ENCODE measurements at regions not wholly inside any gene's neighbourhood (a gene's known extent, or its start where the extent isn't known, plus 50 kb on each side); places are given as distances from the start of the nearest gene placed in this dataset.

DNA sequence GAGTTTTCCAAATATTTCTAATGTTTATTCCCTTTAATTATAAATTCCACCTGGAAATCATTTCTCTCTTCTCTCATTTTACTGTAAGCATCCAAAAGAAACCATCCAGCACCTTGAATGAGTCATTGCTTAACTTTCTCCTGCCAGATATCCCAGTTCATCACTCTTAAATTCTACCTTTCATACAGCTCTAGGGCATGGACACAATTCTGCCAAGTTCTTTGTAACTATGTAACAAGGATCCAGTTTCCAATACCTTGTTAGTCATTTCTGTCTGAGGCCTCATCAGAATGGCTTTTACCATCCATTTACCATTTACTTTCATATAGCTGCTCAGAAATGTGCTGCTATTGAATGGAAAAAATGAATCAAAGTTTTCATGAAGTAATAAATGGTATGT lies 455.4 kb upstream of the TENM4 start:
- no peak for DNase-seq (ENCODE audit: low read depth)

DNA sequence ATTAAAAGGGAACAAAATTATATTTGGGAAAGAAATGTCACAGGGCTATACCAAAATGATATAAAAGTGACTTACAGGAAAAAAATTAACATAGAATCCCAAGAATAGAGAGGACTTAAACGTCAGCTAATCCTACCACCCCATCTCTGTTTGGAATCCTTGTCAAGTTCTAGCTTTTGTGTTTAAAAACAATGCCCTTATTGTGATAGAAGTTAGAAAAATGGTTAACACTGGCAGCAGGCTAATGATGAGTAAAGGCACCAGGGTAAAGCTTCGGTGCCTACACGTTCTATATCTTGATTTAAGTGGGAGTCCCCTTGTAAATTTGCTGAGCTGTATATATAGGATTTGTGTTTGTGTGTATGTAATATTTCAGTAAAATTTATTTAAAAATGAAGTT lies 453.3 kb upstream of the TENM4 start:
- DNase-seq (ENCODE audit: low read depth), result no peak

DNA sequence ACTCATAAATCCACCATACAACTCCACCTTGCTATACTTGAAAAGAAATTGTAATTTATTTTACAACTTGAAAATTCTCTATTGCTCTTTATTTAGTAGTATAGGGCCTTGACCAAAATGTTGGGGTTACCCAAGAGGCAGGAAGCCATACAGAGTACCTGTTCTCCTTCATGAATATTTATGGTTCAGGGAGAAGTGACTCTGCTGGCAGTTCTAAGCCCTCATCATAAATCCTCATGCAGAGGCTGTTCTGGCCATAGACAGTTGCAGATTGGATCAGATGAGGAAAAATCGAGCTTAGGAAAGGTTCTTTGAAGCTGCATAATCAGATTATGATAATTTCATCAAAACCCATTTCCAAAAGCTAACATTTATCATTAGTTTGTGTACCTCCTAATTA lies 449.4 kb upstream of the TENM4 start:
- DNase-seq (ENCODE audit: low read depth), result no peak

DNA sequence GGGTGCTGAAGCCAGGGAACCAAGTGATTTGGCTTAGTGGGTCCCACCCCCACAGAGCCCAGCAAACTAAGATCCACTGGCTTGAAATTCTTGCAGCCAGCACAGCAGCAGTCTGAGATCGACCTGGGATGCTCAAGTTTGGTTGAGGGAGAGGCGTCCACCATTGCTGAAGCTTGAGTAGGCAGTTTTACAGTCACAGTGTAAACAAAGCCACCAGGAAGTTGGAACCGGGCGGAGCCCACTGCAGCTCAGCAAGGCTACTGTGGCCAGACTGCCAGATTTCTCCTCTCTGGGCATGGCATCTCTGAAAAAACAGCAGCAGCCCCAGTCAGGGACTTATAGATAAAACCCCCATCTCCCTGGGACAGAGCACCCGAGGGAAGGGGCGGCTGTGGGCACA lies 424.1 kb upstream of the TENM4 start:
- DNase-seq (ENCODE audit: low read depth), result no peak

DNA sequence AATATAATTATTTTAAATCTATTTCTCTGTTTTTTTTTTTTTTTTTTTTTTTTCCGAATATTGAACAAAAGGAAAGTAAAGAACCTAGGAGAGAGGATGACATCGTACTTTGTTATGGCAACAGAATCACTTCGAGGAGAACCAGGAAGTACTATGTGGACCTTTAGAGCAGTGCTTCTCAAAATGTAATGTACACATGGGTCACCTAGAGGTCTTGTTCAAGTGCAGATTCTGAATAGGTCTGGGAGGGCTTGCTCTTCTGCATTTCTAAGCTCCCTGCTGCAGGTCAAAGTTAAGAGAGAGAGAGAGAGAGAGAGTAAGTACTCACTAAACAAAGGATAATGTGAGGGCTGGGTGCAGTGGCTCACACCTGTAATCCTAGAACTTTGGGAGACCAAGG lies 419.5 kb upstream of the TENM4 start:
- DNase-seq (ENCODE audit: low read depth), result no peak

DNA sequence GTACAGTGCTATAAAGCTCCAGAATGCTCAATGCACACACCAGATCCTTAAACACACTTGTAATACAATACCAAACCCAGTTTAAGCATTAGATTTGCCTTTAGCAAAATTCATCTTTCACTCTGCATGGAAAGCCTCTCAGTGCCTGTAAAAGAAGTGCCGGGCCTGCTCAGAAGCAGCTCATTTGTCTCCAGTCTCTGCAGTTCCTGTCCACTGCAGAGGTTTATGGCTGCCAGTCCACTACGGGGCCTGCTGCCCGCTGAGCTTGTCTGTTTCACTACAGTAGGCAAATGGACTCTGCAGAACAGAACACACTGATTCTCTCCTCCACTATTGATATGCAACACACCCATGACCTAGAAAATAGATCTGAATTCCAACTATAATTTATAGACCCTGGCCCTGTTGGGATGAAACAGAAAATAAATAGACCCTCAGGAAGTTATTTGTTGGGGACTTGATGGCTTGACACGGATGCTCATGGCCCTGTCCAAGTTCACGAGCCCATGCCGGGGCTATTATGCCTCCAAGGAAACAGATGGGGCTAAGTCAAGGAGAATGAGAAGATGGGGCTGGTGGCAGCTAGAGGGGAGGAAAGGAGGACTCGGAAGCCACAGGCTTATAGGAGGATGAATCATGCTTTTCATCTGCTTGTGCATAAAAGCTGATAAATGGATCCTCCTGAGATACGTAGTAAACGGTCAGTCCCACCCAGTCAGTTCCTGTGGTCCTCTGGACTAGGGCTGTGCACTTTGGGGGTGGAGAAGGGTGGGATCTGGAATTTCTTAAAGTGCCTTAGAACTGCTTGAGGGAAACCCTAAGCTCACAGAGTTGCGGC lies 416.8 kb upstream of the TENM4 start:
- no peak for DNase-seq (ENCODE audit: low read depth)

DNA sequence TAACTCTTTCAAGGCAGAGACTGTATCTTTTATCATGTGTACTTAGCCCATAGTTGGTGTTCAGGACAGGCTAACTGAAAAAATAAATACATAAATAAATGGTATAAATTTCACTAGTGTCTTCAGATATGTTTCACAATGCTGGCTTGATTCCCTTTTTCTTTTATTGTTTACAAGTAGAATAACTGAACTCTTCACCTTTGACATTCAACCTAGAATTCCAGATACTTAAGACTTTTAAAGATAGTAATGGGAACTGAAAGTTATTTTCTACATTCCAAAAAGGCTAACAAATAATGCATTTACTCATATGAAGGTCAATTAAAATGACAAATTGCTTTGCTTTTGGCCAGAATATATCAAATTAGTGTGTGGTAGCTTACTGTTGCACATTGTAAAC lies 411.3 kb upstream of the TENM4 start:
- no peak for DNase-seq (ENCODE audit: low read depth)

DNA sequence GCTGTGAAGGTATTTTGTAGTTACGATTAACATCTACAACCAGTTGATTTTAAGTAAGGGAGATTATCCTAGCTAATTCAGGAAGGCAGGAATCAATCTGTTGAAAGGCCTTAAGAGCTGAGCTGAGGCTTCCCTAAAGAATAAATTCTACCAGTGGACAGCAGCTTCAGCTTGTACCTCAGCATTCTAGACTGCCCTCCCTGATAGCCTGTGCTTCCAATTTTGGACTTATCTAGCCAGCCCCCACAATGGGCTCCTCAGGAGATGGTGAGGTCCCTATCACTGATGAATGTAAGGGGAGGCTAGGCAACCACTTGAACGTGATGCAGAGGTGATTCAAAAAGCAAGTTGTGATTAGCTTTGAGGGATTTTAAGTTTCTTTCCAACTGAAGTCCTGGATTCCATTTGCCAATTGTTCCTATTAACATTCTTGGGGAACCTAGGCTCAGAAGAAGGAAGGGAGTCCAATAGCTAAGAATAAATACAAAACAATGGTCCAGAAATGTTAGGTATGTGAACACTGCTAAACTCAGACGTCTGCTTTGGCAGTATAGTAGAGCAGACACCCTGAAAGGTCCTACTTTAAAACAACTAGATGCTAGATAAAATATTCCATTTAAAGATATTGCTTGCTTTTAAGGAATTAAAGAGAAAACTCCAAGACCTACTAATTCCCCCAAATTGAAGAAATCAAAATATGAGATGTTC lies 404.3 kb upstream of the TENM4 start:
- DNase-seq (ENCODE audit: low read depth), result no peak

DNA sequence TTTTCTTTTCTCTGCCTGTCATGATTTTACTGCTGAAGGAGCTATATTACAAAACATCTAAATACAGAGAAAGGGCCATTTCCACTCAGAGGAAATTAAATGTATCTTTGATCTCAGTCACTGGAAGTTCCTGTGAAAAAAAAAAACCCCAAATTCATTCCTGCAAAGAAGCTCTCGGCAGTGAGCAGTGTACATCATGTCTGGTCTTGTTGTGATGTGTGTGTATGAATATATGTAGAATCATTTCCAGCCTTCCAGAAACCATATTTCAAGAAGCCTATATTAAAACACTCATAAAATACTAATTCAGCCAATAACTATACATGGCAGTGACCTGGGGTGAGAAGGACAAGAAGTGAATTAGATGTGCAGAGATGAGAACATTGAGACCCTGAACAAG lies 393.2 kb upstream of the TENM4 start:
- DNase-seq (ENCODE audit: low read depth), result no peak

DNA sequence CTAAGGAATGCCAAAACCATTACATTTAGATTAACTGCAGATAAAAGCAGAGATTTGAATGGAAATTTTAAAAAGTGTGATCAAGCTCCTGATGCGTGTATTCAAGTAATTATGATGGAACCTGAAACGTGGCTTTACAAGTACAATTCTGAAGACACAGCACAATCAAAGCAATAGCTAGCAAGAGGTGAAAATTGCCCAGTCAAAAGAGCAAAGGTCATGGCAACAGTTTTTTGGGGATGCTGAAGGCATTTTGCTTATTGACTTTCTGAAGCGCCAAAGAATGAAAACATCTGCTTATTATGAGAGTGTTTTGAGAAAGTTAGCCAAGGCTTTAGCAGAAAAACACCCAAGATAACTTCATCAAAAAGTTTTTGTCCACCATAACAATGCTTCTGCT lies 389.6 kb upstream of the TENM4 start:
- no peak for DNase-seq (ENCODE audit: low read depth)

DNA sequence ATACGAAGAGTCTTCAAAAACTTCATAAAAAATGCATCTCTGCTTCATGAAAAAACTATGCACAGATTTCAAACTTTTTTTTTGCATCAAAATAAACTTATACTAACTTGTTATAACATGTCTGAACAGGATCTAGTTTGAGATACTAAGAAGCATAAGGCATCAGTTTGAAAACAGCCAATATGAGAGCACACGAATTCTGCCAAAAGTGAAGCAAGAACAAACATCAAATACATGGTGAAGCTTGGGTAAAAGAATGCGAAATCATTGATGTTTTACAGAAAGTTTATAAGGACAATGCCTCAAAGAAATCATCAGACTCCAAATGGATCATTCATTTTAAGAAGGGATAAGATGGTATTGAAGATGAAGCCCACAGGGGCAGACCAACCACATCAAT lies 389.1 kb upstream of the TENM4 start:
- no peak for DNase-seq (ENCODE audit: low read depth)

DNA sequence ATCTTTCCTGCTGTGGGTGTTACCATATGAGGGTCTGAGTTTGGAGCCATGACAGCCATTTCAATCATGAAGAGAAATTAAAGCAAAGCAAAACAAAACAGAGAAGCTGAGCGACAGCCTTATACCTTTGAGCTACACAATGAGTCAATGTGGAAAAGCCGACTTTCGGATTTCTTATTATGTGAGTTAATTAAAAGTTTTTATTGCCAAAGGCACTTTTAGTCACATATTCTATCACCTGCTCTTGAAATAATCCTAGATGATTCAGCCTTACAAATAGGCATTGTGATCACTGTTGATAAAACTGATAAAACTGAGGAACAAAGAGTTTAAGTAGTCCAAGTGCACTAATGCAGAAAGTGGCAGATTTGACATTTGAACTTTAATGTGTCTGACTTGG lies 381.9 kb upstream of the TENM4 start:
- DNase-seq (ENCODE audit: low read depth), result no peak

DNA sequence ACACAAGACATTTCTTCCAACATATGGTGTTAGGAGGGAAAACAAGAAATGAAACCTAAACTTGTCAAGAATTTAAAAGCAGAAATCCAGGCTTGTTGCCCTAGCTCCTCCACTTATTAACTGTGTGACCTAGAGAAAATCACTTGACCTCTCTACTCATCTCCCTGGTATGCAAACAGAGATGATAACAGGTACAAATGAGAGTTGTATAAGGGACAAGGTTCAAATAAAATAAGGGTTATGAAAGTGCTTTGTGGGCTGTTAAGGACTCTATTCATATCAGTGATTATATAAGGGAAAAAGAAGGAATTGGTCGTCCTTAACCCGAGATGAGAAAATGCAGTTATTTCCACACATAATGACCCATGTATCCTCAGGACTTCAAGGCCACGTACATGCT lies 372.7 kb upstream of the TENM4 start:
- DNase-seq (ENCODE audit: low read depth), result no peak

DNA sequence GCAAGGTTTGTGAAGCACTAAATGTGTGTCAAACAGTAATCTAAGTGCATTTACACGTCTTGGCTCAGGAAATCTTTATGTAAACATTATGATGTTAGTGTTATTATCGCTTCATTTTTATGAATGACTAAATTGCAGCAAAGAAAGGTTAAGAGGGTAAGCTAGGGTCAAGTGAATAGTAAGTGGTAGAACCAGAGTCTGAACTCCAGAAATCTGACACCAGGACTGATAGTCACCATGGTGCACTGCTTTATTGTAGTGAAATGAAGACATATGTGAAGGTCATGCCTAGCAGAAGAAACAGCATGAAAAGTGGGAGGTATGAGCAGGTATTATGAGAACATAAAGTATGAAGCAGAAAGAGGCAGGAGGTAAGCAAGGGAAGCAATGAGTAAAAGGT lies 368.7 kb upstream of the TENM4 start:
- DNase-seq (ENCODE audit: low read depth), result no peak

DNA sequence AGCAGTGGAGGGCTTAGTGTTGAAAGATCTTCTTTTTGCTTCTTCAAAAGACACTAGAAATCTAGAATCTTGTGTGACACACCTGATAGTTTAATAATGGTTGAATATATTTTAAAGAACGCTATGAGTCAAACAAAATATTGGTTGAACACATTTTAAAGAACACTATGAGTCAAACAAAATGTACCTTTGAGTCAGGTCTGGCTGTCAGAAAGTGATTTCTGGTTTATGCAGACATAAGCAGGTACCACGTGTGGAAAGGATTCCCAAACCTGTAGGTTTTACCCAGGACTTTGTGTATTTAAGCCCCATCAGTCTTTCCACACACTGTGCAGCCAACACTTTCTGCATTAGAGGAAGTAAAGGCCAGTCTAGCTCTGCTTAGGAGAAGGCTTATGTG lies 366.7 kb upstream of the TENM4 start:
- no peak for DNase-seq (ENCODE audit: low read depth)

DNA sequence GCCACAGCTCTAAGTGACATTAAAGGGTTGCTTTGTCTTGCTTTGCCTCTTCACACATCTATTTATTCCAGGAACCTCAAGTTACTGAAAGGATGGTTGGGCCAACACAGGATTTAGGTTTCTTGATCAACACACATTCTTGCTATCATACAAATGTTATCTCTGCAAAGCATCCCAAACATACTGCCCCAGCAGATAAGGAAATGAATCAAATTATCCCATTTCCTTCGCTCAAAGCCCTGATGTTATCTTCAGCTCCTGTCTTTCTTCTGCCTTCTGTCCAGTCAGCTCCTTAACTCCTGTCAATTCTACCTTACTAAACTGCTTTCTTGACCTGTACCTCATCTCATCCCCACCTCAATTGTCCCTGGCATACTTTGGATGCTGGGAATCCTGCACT lies 355.9 kb upstream of the TENM4 start:
- no peak for DNase-seq (ENCODE audit: low read depth)

DNA sequence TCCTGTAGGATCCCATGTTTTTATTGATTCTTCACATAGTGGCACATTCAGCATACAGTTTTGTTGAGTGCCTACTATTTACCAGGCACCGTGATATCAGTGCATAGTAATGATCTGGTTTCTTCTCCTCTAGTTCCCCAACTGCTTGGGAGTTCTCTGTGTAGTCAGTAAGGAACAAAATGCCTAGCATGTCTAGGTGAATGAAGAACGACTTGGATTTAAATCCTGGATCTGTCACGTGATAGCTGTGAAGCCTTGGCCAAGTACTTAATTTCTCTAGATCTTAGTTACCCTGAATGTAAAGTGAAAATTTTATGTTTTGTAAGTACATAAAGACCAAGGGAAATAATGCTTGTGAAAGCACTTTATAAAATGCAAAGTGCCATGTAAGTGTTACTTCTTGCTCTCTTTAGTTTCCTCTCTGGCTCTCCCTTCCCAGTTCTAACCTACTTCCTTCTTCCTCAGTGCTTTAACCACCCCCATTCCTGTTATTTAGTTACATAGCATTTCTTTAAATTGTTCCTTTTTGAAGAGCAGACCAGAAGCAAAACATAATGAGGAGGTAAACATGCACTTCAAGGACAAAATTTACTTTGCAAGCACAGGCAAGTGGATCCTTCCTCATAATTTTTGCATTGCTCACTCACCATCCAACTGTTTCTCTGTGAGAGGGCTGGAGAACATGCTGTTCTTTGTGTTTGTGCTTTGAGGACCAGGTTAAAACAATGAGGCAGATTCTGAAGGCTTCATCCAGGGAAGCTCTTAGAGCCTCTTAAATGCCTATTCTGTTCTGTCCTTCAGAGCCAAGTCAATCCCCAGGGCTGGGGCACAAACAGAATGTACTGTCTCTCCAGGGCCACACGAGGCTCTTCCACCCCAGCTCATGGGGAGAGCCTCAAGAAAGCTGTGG lies 353.9 kb upstream of the TENM4 start:
- DNase-seq (ENCODE audit: low read depth), result no peak

DNA sequence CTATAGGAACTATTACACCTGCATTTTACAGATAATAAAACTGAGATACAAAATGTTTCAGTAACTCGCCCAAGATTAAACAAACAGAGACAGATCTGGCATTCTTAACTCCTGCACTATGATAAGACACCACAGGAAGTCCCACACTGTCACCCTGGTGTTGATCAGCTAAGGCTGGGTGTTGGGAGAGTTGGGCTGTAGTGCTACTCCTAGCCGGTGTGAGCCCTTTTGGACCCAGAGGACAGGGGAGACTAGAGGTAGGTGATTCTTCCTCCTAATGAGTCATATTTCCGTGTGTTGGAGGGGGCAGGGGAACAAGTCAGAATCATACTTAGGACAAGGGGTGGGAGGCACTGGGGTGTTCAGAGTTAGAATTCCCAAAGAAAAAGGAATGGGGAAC lies 353.2 kb upstream of the TENM4 start:
- DNase-seq (ENCODE audit: low read depth), result no peak

DNA sequence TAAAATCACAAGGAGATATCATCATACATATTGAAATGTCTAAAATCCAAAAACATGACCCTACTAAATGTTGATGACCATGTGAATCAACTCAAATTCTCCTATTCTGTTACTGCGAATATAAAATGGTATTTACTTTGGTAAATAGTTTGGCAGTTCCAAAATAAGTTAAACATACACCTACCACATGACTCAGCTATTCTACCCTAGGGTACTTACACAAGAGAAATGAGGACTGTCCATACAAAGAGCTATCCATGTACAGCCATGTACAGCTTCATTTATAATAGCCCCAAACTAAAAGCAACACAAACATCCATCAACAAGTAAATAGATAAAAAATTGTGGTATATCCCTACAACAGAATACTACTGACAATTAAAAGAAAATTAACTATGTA lies 346.1 kb upstream of the TENM4 start:
- DNase-seq (ENCODE audit: low read depth), result no peak

DNA sequence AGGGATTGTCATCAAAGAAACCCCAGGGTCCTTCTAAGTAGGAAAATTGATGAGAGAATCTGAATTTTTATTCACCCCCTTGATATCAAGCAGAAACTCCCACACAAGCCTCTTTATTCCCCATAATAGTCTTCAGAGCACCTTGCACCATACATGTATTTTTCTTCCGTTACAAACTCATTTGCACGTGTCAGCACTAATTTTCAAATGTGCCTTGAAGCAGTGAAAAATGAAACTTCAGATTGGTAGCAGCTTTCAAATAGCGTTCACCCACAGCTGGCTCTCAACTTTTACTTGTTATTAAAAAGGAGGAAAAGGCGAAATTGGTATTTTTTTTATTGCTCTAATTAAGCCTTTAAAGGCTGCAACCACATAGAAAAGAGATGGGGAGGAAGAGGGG lies 343.0 kb upstream of the TENM4 start:
- no peak for DNase-seq (ENCODE audit: low read depth)

DNA sequence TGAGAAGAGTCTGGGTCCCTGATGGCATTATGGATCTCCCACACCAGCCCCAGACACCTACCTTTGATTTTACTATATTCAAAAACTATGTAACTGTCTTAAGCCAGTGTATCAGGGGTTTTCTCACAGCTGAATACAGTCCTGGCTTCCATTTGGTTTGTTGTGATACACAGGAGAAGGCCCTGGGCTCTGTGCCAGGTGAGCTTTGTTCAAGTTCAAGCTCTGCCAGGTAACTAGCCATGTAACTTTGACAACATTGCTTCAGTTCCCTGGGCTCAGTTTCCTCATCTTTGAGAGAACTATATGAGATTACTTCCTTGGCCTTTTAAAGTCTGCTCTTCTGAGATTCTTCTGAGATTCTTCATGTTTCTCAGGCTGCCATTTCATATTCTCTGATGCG lies 327.5 kb upstream of the TENM4 start:
- no peak for DNase-seq (ENCODE audit: low read depth)

DNA sequence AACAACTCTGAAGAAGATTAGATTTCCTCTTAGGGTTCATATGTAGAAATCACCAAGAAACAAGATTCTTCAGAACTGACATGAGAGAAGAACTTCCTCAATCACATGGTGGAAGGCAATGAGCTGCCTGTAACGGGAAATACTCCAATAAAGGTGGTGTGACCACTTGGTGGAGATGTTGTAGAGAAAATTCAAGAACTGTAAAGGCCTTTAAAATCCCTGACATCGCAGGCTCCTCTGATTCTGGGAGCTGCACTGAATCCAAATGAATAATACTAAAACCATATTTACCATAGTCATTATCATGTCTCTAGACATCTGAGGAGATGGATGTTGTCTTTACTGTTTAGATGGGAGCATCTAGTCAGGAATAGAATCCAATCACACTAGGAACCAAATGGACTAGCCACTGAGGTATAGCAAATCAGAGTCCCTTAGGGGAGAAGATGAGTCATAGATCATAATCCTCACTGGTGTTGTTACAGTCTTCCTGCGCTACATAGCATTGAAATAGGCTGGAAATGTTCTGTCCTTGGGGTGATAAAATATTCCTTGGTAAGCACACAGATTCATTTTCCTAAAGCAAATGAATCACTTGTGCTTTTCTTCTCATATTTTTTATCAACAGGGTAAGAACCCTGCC lies 321.6 kb upstream of the TENM4 start:
- DNase-seq (ENCODE audit: low read depth), result no peak

All from activated T-cell treated with anti-CD3 and anti-CD28 coated beads for 48 hours (primary cell).